HG03575 (cell line): ENCODE measurements at regions not wholly inside any gene's neighbourhood (a gene's known extent, or its start where the extent isn't known, plus 50 kb on each side); places are given as distances from the start of the nearest gene placed in this dataset.

ENCODE experiments used
- ATAC-seq: cut with Tn5 transposase; IDR thresholded peaks from one replicate; pipeline ENCODE4 v1.9.1; 2021; ENCODE audit not compliant: unreplicated experiment, insufficient number of reproducible peaks, low FRiP score; ENCODE audit errors: extremely low read depth

DNA sequence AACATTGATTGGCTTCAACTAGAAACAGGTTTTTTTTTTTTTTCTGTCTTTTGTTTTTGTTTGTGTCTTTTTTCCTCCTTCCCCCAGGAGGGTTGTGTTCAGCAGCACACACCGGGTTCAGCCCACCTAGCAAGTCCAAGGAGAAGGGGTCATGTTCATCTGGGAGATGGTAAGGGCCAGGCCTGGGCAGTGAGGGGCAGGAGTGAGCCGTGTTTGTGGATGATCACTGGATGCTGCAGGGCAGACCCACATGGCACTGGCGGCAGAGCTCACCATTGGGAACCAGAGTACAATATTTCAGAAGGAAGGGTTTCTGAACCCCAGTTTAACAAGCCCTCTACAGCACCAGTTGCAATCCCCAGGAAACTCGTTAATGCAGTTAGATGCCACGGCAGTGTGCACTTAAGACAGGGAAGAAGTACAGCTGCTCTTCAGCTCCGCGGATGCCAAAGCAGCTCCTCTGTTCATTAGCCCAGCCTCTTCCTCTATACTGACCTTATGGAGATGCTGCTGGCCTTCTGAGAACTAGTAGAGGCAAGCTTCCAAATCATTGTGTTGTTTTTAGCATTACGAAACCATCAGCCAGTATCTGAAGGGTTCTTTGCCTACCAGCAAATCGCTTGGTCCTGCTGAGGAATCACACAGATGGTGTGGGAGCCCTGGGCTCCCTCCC, 508.2 kb upstream of the WWC1 start:
- no peak for ATAC-seq

DNA sequence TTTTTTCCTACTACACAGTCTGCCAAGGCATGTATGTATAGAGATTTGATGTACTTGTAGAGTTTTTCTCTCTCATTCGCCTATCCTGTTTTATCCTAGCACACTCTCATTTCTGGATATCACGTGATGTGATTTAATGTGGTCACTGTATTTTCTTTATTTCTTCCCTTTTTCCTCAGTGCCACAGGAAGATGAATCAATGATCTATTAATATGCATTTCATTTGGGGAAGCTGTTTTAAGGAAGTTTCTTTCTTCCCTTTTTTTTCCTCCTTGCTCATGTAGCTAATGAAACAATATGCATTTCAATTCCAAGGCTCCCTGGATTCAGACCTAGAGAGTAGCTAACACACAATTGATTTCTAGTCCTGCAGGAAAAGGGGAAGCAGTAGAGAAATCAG, 506.3 kb upstream of the WWC1 start:
- no peak for ATAC-seq

GRCh38 chr5:167785901-167786300, 505.5 kb upstream of the WWC1 start:
- no peak for ATAC-seq

GRCh38 chr5:167786871-167787578, 504.4 kb upstream of the WWC1 start:
- ATAC-seq, result no peak

GRCh38 chr5:167790045-167790444, 501.4 kb upstream of the WWC1 start:
- ATAC-seq, result no peak

DNA sequence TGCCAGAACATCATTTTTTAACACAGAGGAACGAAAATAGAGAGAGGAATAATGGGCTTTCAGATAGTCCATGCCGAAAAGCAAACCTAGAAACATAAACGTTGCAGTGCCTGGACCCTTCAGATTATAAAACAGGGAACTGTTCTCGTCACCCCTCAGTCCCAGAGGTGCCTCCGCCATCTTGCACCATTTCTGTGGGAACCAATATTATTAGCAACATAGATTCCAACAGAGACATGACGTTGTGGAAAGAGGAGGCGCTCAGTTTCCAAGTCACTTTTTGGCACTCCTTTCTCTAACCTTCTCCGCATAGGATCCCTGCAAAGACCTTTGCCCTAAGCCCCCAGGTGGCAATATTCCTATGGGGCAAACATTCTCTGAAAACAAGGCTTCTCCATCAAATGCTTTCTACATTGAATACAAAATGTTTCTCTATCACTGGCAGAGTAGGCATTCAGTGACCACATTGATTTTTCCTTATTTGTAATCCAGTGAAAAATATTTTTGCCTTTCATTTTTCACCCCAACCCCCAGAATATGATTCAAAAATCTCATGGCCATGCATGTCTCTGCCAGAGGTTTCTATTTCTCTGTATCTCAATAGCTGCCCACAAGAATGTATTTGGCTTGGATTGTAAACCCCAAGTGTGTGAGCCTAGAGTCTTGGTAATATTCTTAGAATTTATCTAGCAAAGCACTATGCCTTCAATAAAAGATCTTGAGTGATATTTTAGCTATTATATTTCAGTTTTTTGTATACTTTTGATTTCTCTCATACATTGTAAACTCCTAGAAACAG, 500.8 kb upstream of the WWC1 start:
- ATAC-seq, result no peak

- no peak for ATAC-seq
These were observed 498.9 kb upstream of the WWC1 start for GRCh38 chr5:167792514-167792913.

GRCh38 chr5:167793700-167794099, 497.7 kb upstream of the WWC1 start:
- ATAC-seq, result no peak

DNA sequence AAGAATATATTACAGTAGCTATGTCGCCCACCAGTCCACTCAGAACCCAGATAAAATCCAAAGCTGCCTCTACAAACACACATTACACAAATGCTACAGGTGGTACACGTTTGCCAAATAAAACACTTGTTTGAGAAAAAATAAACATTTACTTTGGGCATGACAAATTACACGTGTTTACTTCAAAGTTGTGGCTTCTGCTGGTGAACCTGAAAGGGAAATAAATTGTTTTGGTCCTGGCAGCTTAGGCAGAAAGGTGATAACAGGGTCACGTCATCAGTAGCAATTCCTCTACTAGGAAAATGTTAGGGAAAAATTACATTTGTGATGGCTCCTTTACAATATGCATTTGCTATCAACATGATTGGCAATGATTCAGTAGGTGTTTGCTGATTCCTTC, 497.3 kb upstream of the WWC1 start:
- no peak for ATAC-seq

DNA sequence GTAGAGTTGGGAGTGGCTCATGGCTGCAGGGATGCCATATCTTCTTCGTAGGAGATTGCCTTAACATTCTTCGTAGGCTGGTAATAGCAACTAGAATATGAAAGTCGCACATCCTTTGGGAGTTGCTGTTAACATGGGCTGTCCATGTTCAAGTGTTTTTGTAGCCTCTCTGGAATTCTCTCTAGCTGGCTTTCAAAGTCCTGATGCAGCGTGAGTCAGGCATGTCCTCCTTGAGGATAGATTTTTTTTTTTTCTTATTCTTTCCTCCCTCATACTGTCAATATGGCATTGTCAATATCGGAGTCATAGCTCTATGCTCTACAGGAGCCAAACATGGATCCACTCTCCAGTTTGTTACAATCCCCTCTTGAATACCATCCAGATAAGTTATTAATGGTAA, 494.8 kb upstream of the WWC1 start:
- no peak for ATAC-seq

GRCh38 chr5:167797933-167798332, 493.5 kb upstream of the WWC1 start:
- ATAC-seq, result no peak

DNA sequence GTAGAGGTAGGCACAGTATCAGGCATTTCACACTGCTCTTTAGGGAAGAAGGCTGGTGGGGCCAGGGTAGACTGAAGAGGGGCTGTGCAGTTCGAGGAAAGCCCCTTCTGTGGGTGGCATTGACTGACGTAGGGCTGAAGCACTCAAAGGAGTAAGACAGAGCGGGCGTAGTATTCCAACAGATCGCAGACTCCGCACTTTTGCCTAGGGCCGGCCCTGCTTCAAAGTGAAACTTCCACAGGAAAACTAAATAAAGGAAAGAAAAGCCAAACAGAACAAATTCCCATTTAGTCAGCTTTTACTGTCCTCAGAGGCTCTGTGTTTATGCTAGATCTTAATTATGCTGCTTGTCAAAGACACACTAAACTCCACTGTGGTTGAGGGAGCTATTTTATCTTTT, 493.0 kb upstream of the WWC1 start:
- ATAC-seq, result no peak

- ATAC-seq, result no peak
These were observed 491.0 kb upstream of the WWC1 start for GRCh38 chr5:167800427-167800826.

GRCh38 chr5:167801999-167802398, 489.4 kb upstream of the WWC1 start:
- no peak for ATAC-seq

DNA sequence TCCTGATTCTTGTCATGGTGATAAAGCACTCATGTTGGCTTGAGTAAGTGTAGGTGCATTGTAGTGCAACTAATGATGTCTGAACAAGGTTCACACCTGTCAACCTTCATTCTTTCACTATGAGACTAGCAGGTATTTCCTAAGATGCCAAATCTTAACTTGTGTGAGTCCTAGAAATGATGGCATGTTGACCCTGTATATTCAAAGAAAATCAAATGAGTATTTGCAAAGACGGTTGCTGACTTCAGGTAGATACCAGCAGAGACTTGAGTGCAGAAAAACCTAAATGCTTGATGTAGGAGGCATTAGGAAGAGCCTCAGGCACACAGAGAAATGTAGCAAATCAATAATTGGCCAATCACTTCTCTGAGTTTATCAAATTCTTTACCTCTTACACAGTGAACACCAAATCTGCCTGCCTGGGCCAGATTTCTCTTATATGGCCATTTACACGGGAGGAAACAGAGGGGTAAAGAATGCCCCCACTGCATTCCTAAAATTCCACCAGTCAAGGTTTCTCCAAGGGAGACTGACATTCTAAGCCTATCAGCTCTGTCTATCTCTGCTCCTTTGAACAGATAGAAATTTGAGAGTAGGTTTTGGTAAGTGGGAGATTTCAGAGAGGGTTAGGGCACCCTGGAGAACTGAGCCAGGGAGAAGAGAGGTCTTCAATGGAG, 488.6 kb upstream of the WWC1 start:
- ATAC-seq, result no peak

GRCh38 chr5:167804512-167805220, 486.8 kb upstream of the WWC1 start:
- ATAC-seq, result no peak

DNA sequence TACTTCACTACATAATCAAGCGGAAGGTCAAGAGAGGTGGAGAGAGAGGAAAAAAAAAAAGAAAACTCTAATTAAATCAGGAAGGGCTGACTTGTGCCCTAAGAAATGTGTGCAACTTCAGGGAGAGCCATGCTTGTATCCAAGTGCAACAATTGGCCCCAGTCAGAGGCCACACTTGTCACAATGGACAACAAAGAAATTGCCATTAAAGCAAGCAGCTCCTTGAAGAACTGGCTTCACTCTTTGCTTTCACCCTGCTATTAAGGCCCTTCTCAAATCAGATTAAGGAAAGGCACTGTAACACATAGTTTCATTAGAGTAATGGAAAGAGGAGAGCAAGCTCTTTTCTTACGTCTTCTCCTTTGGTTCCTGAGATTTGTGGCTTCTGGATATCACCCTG, 480.9 kb upstream of the WWC1 start:
- ATAC-seq, result no peak

DNA sequence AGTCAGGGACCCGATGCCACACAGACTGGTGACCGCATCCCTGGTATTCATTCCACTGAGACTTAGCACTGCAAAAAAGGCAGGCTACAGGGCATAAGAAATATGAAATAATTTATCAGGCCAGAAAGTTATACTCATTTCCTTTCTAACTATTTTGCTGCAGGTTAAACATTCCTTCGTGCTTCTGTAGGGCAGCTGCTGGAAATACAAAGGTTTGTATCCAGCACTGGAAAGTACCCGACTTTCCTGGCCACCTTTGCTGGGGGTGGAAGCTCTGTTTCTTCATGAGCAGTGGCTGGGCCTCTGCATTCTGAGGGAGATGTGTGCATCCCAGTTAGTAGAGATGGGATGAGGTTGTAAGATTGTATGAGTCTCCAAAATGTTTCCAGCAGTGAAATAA, 478.6 kb upstream of the WWC1 start:
- ATAC-seq, result no peak

GRCh38 chr5:167813389-167813788, 478.1 kb upstream of the WWC1 start:
- ATAC-seq, result no peak
